ENCODE measurements at regions not wholly inside any gene's neighbourhood (a gene's known extent, or its start where the extent isn't known, plus 50 kb on each side); places are given as distances from the start of the nearest gene placed in this dataset.

DNA sequence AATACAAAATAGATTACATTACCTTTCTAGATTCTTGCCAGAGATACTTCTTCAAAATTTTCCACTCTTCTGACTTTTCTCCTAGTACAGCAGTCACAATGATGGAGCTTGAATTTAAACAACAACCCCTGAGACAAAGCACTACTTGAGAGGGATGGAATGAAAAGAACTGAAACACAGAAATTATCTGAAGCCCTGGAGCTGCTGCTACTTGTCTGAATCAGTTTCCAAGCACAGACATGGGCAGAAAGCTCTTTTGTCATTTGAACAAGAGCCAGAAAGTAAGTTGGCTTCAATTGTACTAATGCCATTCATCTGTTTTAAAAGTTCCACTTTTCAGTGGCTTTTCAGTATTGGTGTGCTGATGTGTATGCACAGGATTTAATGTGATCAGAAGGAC is 718.5 kb upstream of the ARPP21 start:
- no peak overlapping the region for H2AFZ ChIP-seq (ENCODE audit: low read depth, low read length)
- no peaks in the 10 kb centered on the region for H3K9me3 ChIP-seq (ENCODE audit: insufficient read depth, low read length)
- H3K4me2 ChIP-seq (ENCODE audit: low read length), result no peak overlapping the region
- H3K79me2 ChIP-seq (ENCODE audit: low read length), result no peaks in the 10 kb centered on the region
- H3K27ac ChIP-seq (ENCODE audit: low read length), result no peak overlapping the region
- H3K9ac ChIP-seq (ENCODE audit: low read length), result no peak overlapping the region
- H3K4me1 ChIP-seq (ENCODE audit: low read length), result no peaks in the 10 kb centered on the region
- H3K27me3 ChIP-seq (ENCODE audit: low read depth, low read length), result no peaks in the 10 kb centered on the region
- H3K4me3 ChIP-seq (ENCODE audit: low read length), result no peak overlapping the region
- no peaks in the 10 kb centered on the region for H3K36me3 ChIP-seq (replicated peaks; ENCODE audit: low read depth, low read length)
- TF ChIP-seq, protein P1, sequence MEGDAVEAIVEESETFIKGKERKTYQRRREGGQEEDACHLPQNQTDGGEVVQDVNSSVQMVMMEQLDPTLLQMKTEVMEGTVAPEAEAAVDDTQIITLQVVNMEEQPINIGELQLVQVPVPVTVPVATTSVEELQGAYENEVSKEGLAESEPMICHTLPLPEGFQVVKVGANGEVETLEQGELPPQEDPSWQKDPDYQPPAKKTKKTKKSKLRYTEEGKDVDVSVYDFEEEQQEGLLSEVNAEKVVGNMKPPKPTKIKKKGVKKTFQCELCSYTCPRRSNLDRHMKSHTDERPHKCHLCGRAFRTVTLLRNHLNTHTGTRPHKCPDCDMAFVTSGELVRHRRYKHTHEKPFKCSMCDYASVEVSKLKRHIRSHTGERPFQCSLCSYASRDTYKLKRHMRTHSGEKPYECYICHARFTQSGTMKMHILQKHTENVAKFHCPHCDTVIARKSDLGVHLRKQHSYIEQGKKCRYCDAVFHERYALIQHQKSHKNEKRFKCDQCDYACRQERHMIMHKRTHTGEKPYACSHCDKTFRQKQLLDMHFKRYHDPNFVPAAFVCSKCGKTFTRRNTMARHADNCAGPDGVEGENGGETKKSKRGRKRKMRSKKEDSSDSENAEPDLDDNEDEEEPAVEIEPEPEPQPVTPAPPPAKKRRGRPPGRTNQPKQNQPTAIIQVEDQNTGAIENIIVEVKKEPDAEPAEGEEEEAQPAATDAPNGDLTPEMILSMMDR (IDR thresholded peaks at IDR 0.05; ENCODE audit: low read depth, low read length), result no peak
- no peak for TF ChIP-seq EZH2phosphoT487 (IDR thresholded peaks at IDR 0.05; ENCODE audit: low read depth)
- no peaks in the 10 kb centered on the region for H4K20me1 ChIP-seq (ENCODE audit: insufficient read depth, low read length)

- TF ChIP-seq EZH2phosphoT487 (IDR thresholded peaks at IDR 0.05; ENCODE audit: low read depth), result no peak
- TF ChIP-seq, protein P1 (IDR thresholded peaks at IDR 0.05; ENCODE audit: low read depth, low read length), result no peak
- H3K4me3 ChIP-seq (ENCODE audit: low read length), result no peak overlapping the region
- no peak overlapping the region for H3K9ac ChIP-seq (ENCODE audit: low read length)
- no peaks in the 10 kb centered on the region for H4K20me1 ChIP-seq (ENCODE audit: insufficient read depth, low read length)
- H3K4me2 ChIP-seq (ENCODE audit: low read length), result no peak overlapping the region
- H3K27ac ChIP-seq (ENCODE audit: low read length), result no peak overlapping the region
- no peak overlapping the region for H2AFZ ChIP-seq (ENCODE audit: low read depth, low read length)
- no peaks in the 10 kb centered on the region for H3K36me3 ChIP-seq (replicated peaks; ENCODE audit: low read depth, low read length)
- no peaks in the 10 kb centered on the region for H3K27me3 ChIP-seq (ENCODE audit: low read depth, low read length)
- H3K4me1 ChIP-seq (ENCODE audit: low read length), result no peaks in the 10 kb centered on the region
- no peaks in the 10 kb centered on the region for H3K79me2 ChIP-seq (ENCODE audit: low read length)
- H3K9me3 ChIP-seq (ENCODE audit: insufficient read depth, low read length), result no peaks in the 10 kb centered on the region
These were observed 714.4 kb upstream of the ARPP21 start for GRCh38 chr3:34924961-34925360.

DNA sequence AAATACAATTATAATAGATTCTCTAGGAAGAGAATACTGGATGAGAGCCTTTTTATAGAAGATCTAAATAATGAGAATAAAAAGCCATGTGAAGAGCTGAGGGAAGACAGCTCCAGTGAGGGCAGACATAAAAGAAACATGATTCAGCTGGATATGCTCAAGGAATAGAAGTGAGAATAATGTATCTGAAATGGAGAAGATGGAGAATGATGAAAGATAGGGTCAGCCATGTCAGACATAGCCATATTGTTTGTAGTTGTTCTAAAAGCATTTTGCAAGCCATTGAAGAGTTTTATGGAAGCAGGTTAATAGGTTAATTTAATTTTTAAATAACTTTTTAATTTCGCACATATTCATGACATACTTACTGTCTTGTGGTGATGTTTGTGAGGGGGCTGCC is 713.5 kb upstream of the ARPP21 start:
- no peak for TF ChIP-seq EZH2phosphoT487 (IDR thresholded peaks at IDR 0.05; ENCODE audit: low read depth)
- TF ChIP-seq, protein P1 (IDR thresholded peaks at IDR 0.05; ENCODE audit: low read depth, low read length), result no peak
- no peak overlapping the region for H3K27ac ChIP-seq (ENCODE audit: low read length)
- H3K27me3 ChIP-seq (ENCODE audit: low read depth, low read length), result no peaks in the 10 kb centered on the region
- no peaks in the 10 kb centered on the region for H3K36me3 ChIP-seq (replicated peaks; ENCODE audit: low read depth, low read length)
- no peak overlapping the region for H3K4me3 ChIP-seq (ENCODE audit: low read length)
- H4K20me1 ChIP-seq (ENCODE audit: insufficient read depth, low read length), result no peaks in the 10 kb centered on the region
- no peak overlapping the region for H3K4me2 ChIP-seq (ENCODE audit: low read length)
- no peak overlapping the region for H2AFZ ChIP-seq (ENCODE audit: low read depth, low read length)
- H3K9ac ChIP-seq (ENCODE audit: low read length), result no peak overlapping the region
- H3K4me1 ChIP-seq (ENCODE audit: low read length), result no peaks in the 10 kb centered on the region
- no peaks in the 10 kb centered on the region for H3K9me3 ChIP-seq (ENCODE audit: insufficient read depth, low read length)
- H3K79me2 ChIP-seq (ENCODE audit: low read length), result no peaks in the 10 kb centered on the region

GRCh38 chr3:34929036-34929435 is 710.3 kb upstream of the ARPP21 start:
- H3K9ac ChIP-seq (ENCODE audit: low read length), result no peak overlapping the region
- H3K79me2 ChIP-seq (ENCODE audit: low read length), result no peaks in the 10 kb centered on the region
- no peaks in the 10 kb centered on the region for H3K9me3 ChIP-seq (ENCODE audit: insufficient read depth, low read length)
- no peak overlapping the region for H3K27ac ChIP-seq (ENCODE audit: low read length)
- no peaks in the 10 kb centered on the region for H3K36me3 ChIP-seq (replicated peaks; ENCODE audit: low read depth, low read length)
- no peak overlapping the region for H3K4me3 ChIP-seq (ENCODE audit: low read length)
- no peak overlapping the region for H2AFZ ChIP-seq (ENCODE audit: low read depth, low read length)
- no peaks in the 10 kb centered on the region for H4K20me1 ChIP-seq (ENCODE audit: insufficient read depth, low read length)
- no peaks in the 10 kb centered on the region for H3K27me3 ChIP-seq (ENCODE audit: low read depth, low read length)
- TF ChIP-seq, protein P1 (IDR thresholded peaks at IDR 0.05; ENCODE audit: low read depth, low read length), result no peak
- TF ChIP-seq EZH2phosphoT487 (IDR thresholded peaks at IDR 0.05; ENCODE audit: low read depth), result no peak
- no peaks in the 10 kb centered on the region for H3K4me1 ChIP-seq (ENCODE audit: low read length)
- no peak overlapping the region for H3K4me2 ChIP-seq (ENCODE audit: low read length)
